Activated naive CD8-positive, alpha-beta T cell treated with anti-CD3 and anti-CD28 coated beads, Interleukin-2, amount 50 U/mL, for 24 hours (primary cell): ENCODE measurements at regions not wholly inside any gene's neighbourhood (a gene's known extent, or its start where the extent isn't known, plus 50 kb on each side); places are given as distances from the start of the nearest gene placed in this dataset.
"Not testable (repeated sequence)": the region's sequence is repeated elsewhere in the genome, so short reads cannot be mapped to it uniquely, and the experiment has no call there.

Experiments
- ATAC-seq: fragments of 150-1000 bp; cut with Tn5 transposase; one replicate; pipeline ENCODE4 v1.10.0; 2021
- DNase-seq: peaks from one replicate; pipeline ENCODE4 v3.0.0; 2021
- H3K27ac Mint-ChIP-seq: one replicate; pipeline ENCODE4 v1.8.0; 2021; ENCODE audit warnings: mild to moderate bottlenecking, mixed read lengths
- H3K27me3 Mint-ChIP-seq: one replicate; pipeline ENCODE4 v1.8.0; 2021; ENCODE audit warnings: mixed read lengths
- H3K36me3 Mint-ChIP-seq: one replicate; pipeline ENCODE4 v1.8.0; 2021; ENCODE audit warnings: low read depth, mixed read lengths
- H3K4me1 Mint-ChIP-seq: one replicate; pipeline ENCODE4 v1.8.0; 2021; ENCODE audit warnings: mixed read lengths
- H3K4me3 Mint-ChIP-seq: one replicate; pipeline ENCODE4 v1.8.0; 2021; ENCODE audit warnings: mild to moderate bottlenecking, moderate library complexity, mixed read lengths
- H3K9me3 Mint-ChIP-seq: one replicate; pipeline ENCODE4 v1.8.0; 2021; ENCODE audit warnings: mixed read lengths

GRCh38 chr1:90811444-90811950, 94.4 kb upstream of the BARHL2 start:
- H3K36me3 Mint-ChIP-seq, H3K9me3 Mint-ChIP-seq, DNase-seq, H3K27ac Mint-ChIP-seq, ATAC-seq, H3K4me1 Mint-ChIP-seq, H3K4me3 Mint-ChIP-seq: not testable (repeated sequence)
- H3K27me3 Mint-ChIP-seq, result peaks cover 14% of the 10 kb centered on the region

DNA sequence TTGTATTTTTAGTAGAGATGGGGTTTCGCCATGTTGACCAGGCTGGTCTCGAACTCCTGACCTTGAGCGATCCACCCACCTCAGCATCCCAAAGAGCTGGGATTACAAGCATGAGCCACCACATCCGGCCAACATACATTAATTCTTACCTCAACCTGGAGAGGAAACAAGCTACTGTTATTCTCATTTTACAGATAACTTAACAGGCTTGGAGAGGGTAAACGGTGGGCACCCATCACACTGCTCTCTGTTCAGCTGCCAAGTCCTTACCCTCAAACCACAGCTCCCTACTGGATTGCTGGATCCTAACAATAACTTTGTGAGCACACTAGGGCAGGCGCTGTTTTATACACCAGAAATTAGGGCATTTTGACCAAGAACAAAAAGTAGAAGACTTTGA, 93.6 kb upstream of the BARHL2 start:
- Mint-ChIP-seq H3K27me3 (peaks cover 14% of the 10 kb centered on the region), H3K4me1 (no peaks in the 10 kb centered on the region), H3K4me3 (no peak overlapping the region), H3K36me3 (no peaks in the 10 kb centered on the region), H3K27ac (no peak overlapping the region), H3K9me3 (no peaks in the 10 kb centered on the region)
- DNase-seq (no peak), ATAC-seq (no peak)

GRCh38 chr1:90809996-90810395, 92.9 kb upstream of the BARHL2 start:
- H3K27me3 Mint-ChIP-seq, result peaks cover 19% of the 10 kb centered on the region
- ATAC-seq, result no peak
- no peak overlapping the region for H3K27ac Mint-ChIP-seq
- no peak overlapping the region for H3K4me3 Mint-ChIP-seq
- H3K36me3 Mint-ChIP-seq, result peaks cover 4% of the 10 kb centered on the region
- no peak for DNase-seq
- no peaks in the 10 kb centered on the region for H3K4me1 Mint-ChIP-seq
- peaks cover 5% of the 10 kb centered on the region for H3K9me3 Mint-ChIP-seq

DNA sequence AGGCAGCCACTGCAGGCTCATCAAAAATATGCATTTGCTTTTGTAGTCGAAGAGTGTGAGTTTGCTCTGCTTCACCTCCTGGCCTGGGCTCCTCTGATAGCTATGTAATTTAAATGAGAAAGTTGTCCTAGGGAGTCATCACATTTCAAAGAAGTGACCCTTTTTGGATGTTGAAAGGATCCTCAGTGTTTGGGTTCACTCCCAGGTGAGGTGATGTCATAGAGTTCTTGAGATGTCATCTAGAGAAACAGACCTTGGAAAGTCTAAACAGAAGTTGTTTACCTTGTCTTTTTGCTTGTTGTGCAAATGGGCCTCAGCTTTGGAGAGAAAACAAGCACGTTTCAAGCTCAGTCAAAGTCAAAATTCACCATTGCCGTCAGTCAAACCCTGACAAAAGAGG, 92.0 kb upstream of the BARHL2 start:
- no peak for DNase-seq
- no peak for ATAC-seq
- Mint-ChIP-seq H3K27me3 (peaks cover 17% of the 10 kb centered on the region), H3K9me3 (peaks cover 8% of the 10 kb centered on the region), H3K36me3 (peaks cover 4% of the 10 kb centered on the region), H3K27ac (no peak overlapping the region), H3K4me1 (no peaks in the 10 kb centered on the region), H3K4me3 (no peak overlapping the region)

GRCh38 chr1:90807329-90807728, 90.2 kb upstream of the BARHL2 start:
- H3K9me3 Mint-ChIP-seq, result peaks cover 8% of the 10 kb centered on the region

GRCh38 chr1:90802622-90803021, 85.5 kb upstream of the BARHL2 start:
- peaks cover 8% of the 10 kb centered on the region for H3K9me3 Mint-ChIP-seq
- peaks cover 4% of the 10 kb centered on the region for H3K36me3 Mint-ChIP-seq
- no peak overlapping the region for H3K27ac Mint-ChIP-seq
- H3K27me3 Mint-ChIP-seq, result peaks cover 26% of the 10 kb centered on the region
- ATAC-seq (no peak), DNase-seq (no peak)
- no peak overlapping the region for H3K4me3 Mint-ChIP-seq
- H3K4me1 Mint-ChIP-seq, result no peaks in the 10 kb centered on the region

More at GRCh38 chr1:90807329-90807728, 90.2 kb upstream of the BARHL2 start:
- peaks cover 4% of the 10 kb centered on the region for H3K36me3 Mint-ChIP-seq
- DNase-seq, result no peak
- peaks cover 21% of the 10 kb centered on the region for H3K27me3 Mint-ChIP-seq
- H3K27ac Mint-ChIP-seq, result no peak overlapping the region
- ATAC-seq, result no peak
- no peaks in the 10 kb centered on the region for H3K4me1 Mint-ChIP-seq
- no peak overlapping the region for H3K4me3 Mint-ChIP-seq

GRCh38 chr1:90800012-90800717, 83.1 kb upstream of the BARHL2 start:
- Mint-ChIP-seq H3K27ac (no peak overlapping the region), H3K36me3 (peaks cover 1% of the 10 kb centered on the region), H3K4me3 (no peak overlapping the region), H3K4me1 (no peaks in the 10 kb centered on the region), H3K27me3 (peaks cover 24% of the 10 kb centered on the region), H3K9me3 (peaks cover 5% of the 10 kb centered on the region)
- no peak for DNase-seq
- ATAC-seq, result no peak

GRCh38 chr1:90799326-90799725, 82.2 kb upstream of the BARHL2 start:
- Mint-ChIP-seq H3K4me3 (no peak overlapping the region), H3K4me1 (no peaks in the 10 kb centered on the region), H3K27ac (no peak overlapping the region), H3K9me3 (no peaks in the 10 kb centered on the region), H3K36me3 (no peaks in the 10 kb centered on the region), H3K27me3 (peaks cover 19% of the 10 kb centered on the region)
- DNase-seq (no peak), ATAC-seq (no peak)

GRCh38 chr1:90798883-90799282, 81.8 kb upstream of the BARHL2 start:
- Mint-ChIP-seq H3K36me3 (no peaks in the 10 kb centered on the region), H3K27ac (no peak overlapping the region), H3K4me3 (no peak overlapping the region), H3K4me1 (no peaks in the 10 kb centered on the region), H3K27me3 (peaks cover 19% of the 10 kb centered on the region), H3K9me3 (no peaks in the 10 kb centered on the region)
- no peak for ATAC-seq
- DNase-seq, result no peak

DNA sequence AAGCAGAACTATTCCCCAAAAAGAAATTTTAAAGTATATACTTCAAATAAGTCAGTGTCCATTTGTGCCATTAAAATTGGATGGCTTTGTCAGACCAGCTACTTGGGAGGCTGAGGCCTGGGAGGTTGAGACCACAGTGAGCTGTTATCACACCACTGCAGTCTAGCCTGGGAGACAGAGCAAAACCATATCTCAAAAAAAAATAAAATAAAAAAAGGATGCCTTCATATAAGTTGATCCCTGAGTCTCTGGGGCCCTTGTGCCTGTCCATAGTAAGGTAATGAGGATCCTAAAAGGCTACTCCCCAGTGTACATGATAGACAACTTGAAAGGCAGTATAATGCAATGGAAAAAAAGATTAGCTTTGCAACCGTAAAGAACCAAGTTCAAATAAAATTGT, 81.2 kb upstream of the BARHL2 start:
- H3K4me1 Mint-ChIP-seq, result no peaks in the 10 kb centered on the region
- peaks cover 16% of the 10 kb centered on the region for H3K27me3 Mint-ChIP-seq
- H3K27ac Mint-ChIP-seq, result no peak overlapping the region
- no peaks in the 10 kb centered on the region for H3K9me3 Mint-ChIP-seq
- H3K4me3 Mint-ChIP-seq, result no peak overlapping the region
- DNase-seq, result no peak
- no peak for ATAC-seq
- no peaks in the 10 kb centered on the region for H3K36me3 Mint-ChIP-seq

GRCh38 chr1:90795431-90795830, 78.3 kb upstream of the BARHL2 start:
- no peaks in the 10 kb centered on the region for H3K36me3 Mint-ChIP-seq
- ATAC-seq (no peak), DNase-seq (no peak)
- H3K27me3 Mint-ChIP-seq, result peaks cover 8% of the 10 kb centered on the region
- H3K9me3 Mint-ChIP-seq, result no peaks in the 10 kb centered on the region
- no peak overlapping the region for H3K27ac Mint-ChIP-seq
- H3K4me3 Mint-ChIP-seq, result no peak overlapping the region
- H3K4me1 Mint-ChIP-seq, result no peaks in the 10 kb centered on the region

DNA sequence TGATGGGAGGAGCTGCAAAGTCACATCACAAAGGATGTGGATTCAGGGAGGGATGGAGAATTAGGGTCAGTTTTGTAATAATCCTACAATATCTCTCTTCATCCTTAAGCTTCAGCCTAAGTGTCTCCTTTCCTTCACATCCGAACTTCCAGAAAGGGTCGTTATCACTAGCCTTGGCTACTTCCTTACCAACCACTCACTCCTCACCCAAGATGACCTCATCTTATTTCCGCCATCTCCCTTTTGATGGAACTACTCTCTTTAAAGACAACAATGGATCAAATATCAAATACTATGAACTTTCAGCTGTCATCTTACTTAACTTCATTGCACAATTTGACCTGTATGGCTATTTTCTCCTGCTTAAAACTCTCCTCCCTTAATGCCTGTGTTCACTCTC, 69.6 kb upstream of the BARHL2 start:
- Mint-ChIP-seq H3K27ac (no peak overlapping the region), H3K36me3 (no peaks in the 10 kb centered on the region), H3K4me1 (no peaks in the 10 kb centered on the region), H3K27me3 (peaks cover 12% of the 10 kb centered on the region), H3K9me3 (peaks cover 11% of the 10 kb centered on the region), H3K4me3 (no peak overlapping the region)
- DNase-seq, result no peak
- ATAC-seq, result no peak

- H3K4me1 Mint-ChIP-seq, result no peaks in the 10 kb centered on the region
- H3K4me3 Mint-ChIP-seq, result no peak overlapping the region
- peaks cover 2% of the 10 kb centered on the region for H3K9me3 Mint-ChIP-seq
- peaks cover 5% of the 10 kb centered on the region for H3K27me3 Mint-ChIP-seq
- no peak for DNase-seq
- no peaks in the 10 kb centered on the region for H3K36me3 Mint-ChIP-seq
- no peak overlapping the region for H3K27ac Mint-ChIP-seq
- no peak for ATAC-seq
These were observed 67.2 kb upstream of the BARHL2 start for GRCh38 chr1:90784186-90784847.

- H3K36me3 Mint-ChIP-seq, result no peaks in the 10 kb centered on the region
- ATAC-seq (no peak), DNase-seq (no peak)
- no peak overlapping the region for H3K27ac Mint-ChIP-seq
- H3K4me1 Mint-ChIP-seq, result no peaks in the 10 kb centered on the region
- H3K4me3 Mint-ChIP-seq, result no peak overlapping the region
- H3K27me3 Mint-ChIP-seq, result peaks cover 3% of the 10 kb centered on the region
- H3K9me3 Mint-ChIP-seq, result no peaks in the 10 kb centered on the region
These were observed 66.1 kb upstream of the BARHL2 start for GRCh38 chr1:90783181-90783580.

DNA sequence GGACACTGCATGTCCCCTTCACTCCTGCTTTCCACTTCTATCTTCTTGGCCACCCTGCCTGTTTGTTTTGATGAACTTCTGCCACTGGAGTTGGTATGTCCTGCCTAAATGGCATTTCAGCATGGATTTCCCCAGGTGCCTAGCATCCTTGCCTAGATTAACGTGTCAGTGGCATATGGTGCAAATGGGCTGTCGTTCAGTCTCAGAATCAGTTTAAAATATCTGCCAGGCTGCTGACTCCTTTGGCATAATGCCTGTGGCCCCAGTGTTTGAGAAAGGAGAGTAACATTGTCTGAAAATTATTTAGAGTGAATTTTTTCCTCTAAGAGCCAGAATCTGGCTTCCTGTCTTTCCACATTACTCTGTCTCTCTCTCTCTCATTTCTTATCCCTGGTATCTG, 64.9 kb upstream of the BARHL2 start:
- no peaks in the 10 kb centered on the region for H3K36me3 Mint-ChIP-seq
- H3K4me1 Mint-ChIP-seq, result no peaks in the 10 kb centered on the region
- H3K27ac Mint-ChIP-seq, result no peak overlapping the region
- ATAC-seq, result no peak
- H3K9me3 Mint-ChIP-seq, result no peaks in the 10 kb centered on the region
- peaks cover 8% of the 10 kb centered on the region for H3K27me3 Mint-ChIP-seq
- DNase-seq, result no peak
- H3K4me3 Mint-ChIP-seq, result no peak overlapping the region
